ENCODE measurements at regions not wholly inside any gene's neighbourhood (a gene's known extent, or its start where the extent isn't known, plus 50 kb on each side); places are given as distances from the start of the nearest gene placed in this dataset.

- no peak for DNase-seq
These were observed 581.4 kb downstream of the USP25 start for GRCh38 chr21:16311229-16311628.

GRCh38 chr21:16312321-16312720, 582.5 kb downstream of the USP25 start:
- no peak for DNase-seq

GRCh38 chr21:16315223-16315622, 585.4 kb downstream of the USP25 start:
- no peak for DNase-seq

- no peak for DNase-seq
These were observed 589.0 kb downstream of the USP25 start for GRCh38 chr21:16318651-16319300.

GRCh38 chr21:16320110-16320509, 590.3 kb downstream of the USP25 start:
- no peak for DNase-seq

- no peak for DNase-seq
These were observed 592.7 kb downstream of the USP25 start for GRCh38 chr21:16322454-16322853.

- no peak for DNase-seq
These were observed 593.8 kb downstream of the USP25 start for GRCh38 chr21:16323596-16323995.

- DNase-seq, result no peak
These were observed 594.8 kb downstream of the USP25 start for GRCh38 chr21:16324630-16325029.

GRCh38 chr21:16330082-16330907, 600.5 kb downstream of the USP25 start:
- DNase-seq, result no peak

- DNase-seq, result no peak
These were observed 601.1 kb downstream of the USP25 start for GRCh38 chr21:16330908-16331268.

GRCh38 chr21:16337266-16337665, 607.5 kb downstream of the USP25 start:
- no peak for DNase-seq

GRCh38 chr21:16342932-16343331, 613.1 kb downstream of the USP25 start:
- DNase-seq, result no peak

- no peak for DNase-seq
These were observed 614.0 kb downstream of the USP25 start for GRCh38 chr21:16343776-16344175.

GRCh38 chr21:16345757-16346156, 616.0 kb downstream of the USP25 start:
- no peak for DNase-seq

- DNase-seq, result no peak
These were observed 617.4 kb downstream of the USP25 start for GRCh38 chr21:16347223-16347622.

- DNase-seq, result no peak
These were observed 624.0 kb downstream of the USP25 start for GRCh38 chr21:16353764-16354163.

- no peak for DNase-seq
These were observed 628.2 kb downstream of the USP25 start for GRCh38 chr21:16357994-16358393.

GRCh38 chr21:16358784-16359183, 629.0 kb downstream of the USP25 start:
- DNase-seq, result no peak

- DNase-seq, result no peak
These were observed 633.3 kb downstream of the USP25 start for GRCh38 chr21:16363100-16363499.

GRCh38 chr21:16363518-16363917, 633.7 kb downstream of the USP25 start:
- no peak for DNase-seq

- DNase-seq, result no peak
These were observed 636.4 kb downstream of the USP25 start for GRCh38 chr21:16366207-16366606.

- DNase-seq, result no peak
These were observed 637.3 kb downstream of the USP25 start for GRCh38 chr21:16367079-16367478.

- DNase-seq, result no peak
These were observed 640.4 kb downstream of the USP25 start for GRCh38 chr21:16370186-16370585.

- DNase-seq, result no peak
These were observed 642.8 kb downstream of the USP25 start for GRCh38 chr21:16372586-16372985.

- DNase-seq, result no peak
These were observed 646.9 kb downstream of the USP25 start for GRCh38 chr21:16376673-16377072.
